Spleen (tissue), 11 donors: ENCODE measurements at regions not wholly inside any gene's neighbourhood (a gene's known extent, or its start where the extent isn't known, plus 50 kb on each side); places are given as distances from the start of the nearest gene placed in this dataset.
"Not testable (repeated sequence)": the region's sequence is repeated elsewhere in the genome, so short reads cannot be mapped to it uniquely, and the experiment has no call there.

ENCODE experiments used
- DNase-seq: peaks from one replicate; pipeline ENCODE4 v3.0.0-alpha.2; 2020
- H3K27ac ChIP-seq, 8 donors: fragments of 200-600 bp; sonication (generic) in 7 of 8; 1 replicate in 4 of 8; 2 replicates in 4 of 8; pipeline versions ENCODE4 v1.5.0 to v1.8.0; 2016 to 2021; ENCODE audit warnings: inconsistent platforms in 4 of 8, mild to moderate bottlenecking in 4 of 8, moderate library complexity in 1 of 8
- H3K27me3 ChIP-seq, 7 donors: fragments of 200-600 bp; sonication (generic) in 6 of 7; replicated peaks in 1 of 7; 1 replicate in 4 of 7; 2 replicates in 3 of 7; pipeline versions ENCODE4 v1.5.0 to v1.8.0; 2016 to 2021; ENCODE audit warnings: inconsistent platforms in 3 of 7, mild to moderate bottlenecking in 1 of 7
- H3K36me3 ChIP-seq, 6 donors: fragments of 200-600 bp; sonication (generic) in 5 of 6; 1 replicate in 4 of 6; 2 replicates in 2 of 6; pipeline versions ENCODE4 v1.5.0 to v1.8.0; 2016 to 2021; ENCODE audit warnings: inconsistent platforms in 2 of 6
- H3K4me1 ChIP-seq, 6 donors: fragments of 200-600 bp; sonication (generic) in 5 of 6; 1 replicate in 3 of 6; 2 replicates in 3 of 6; pipeline versions ENCODE4 v1.5.0 to v1.8.0; 2016 to 2021; ENCODE audit warnings: inconsistent platforms in 3 of 6
- H3K4me3 ChIP-seq, 8 donors: fragments of 200-600 bp; sonication (generic) in 7 of 8; 1 replicate in 4 of 8; 2 replicates in 4 of 8; pipeline versions ENCODE4 v1.5.0 to v1.8.0; 2016 to 2021; ENCODE audit warnings: inconsistent platforms in 4 of 8, mild to moderate bottlenecking in 4 of 8, moderate library complexity in 2 of 8
- H3K9me3 ChIP-seq, 8 donors: fragments of 200-600 bp; sonication (generic) in 7 of 8; 1 replicate in 4 of 8; 2 replicates in 4 of 8; pipeline versions ENCODE4 v1.5.0 to v1.8.0; 2016 to 2021; ENCODE audit warnings: inconsistent platforms in 4 of 8
- POLR2A ChIP-seq, 3 donors: fragments of 450-650 bp; IDR thresholded peaks; one replicate each; pipeline ENCODE4 v1.5.1; 2017; ENCODE audit warnings: antibody characterized with exemption in 3 of 3, mild to moderate bottlenecking in 1 of 3
- POLR2AphosphoS5 ChIP-seq, 3 donors: sonication (generic); formaldehyde crosslinking; IDR thresholded peaks; one replicate each; pipeline ENCODE4 v1.5.1; 2017; ENCODE audit warnings: antibody characterized with exemption in 3 of 3
- WGBS, 5 donors: extraction: QIAGEN DNeasy Blood & Tissue Kit in 3 of 5; methylation state at CpG; one replicate each; pipeline versions ENCODE4 v1.1.5 to v1.1.7; 2013 to 2018; 5-methylcytosine and 5-hydroxymethylcytosine counted together
- intact Hi-C: fragments of 100-400 bp; cut with DNase I; formaldehyde crosslinking; loops from one replicate; pipeline ENCODE4 v1.15.0; 2023; ENCODE audit warnings: low total_unique reads
- TF ChIP-seq, protein P1 (sequence below), 11 experiments: fragments of 200-600 bp in 7 of 11; fragments of 450-650 bp in 4 of 11; sonication (generic) in 4 of 11; IDR thresholded peaks in 8 of 11; conservative IDR thresholded peaks in 3 of 11; 1 replicate in 7 of 11; 2 replicates in 4 of 11; pipeline versions ENCODE4 v1.4.0 to v1.8.0; 2016 to 2021; ENCODE audit warnings: antibody characterized with exemption in 11 of 11, inconsistent platforms in 4 of 11, mild to moderate bottlenecking in 1 of 11
- donor health status: healthy with polysubstance abuse.
- donor health status: DM: no; HTN: no; CAD: no; lungs with moderate emphysema.
- donor health status: DM: no; HTN: no; CAD: no.
- donor health status: Bipolar disorder and iron deficiency.
- donor health status: healthy.
- donor health status: DM: no; HTN: no; CAD: no.
- donor health status: DM: yes; HTN: yes; CAD: no.

DNA sequence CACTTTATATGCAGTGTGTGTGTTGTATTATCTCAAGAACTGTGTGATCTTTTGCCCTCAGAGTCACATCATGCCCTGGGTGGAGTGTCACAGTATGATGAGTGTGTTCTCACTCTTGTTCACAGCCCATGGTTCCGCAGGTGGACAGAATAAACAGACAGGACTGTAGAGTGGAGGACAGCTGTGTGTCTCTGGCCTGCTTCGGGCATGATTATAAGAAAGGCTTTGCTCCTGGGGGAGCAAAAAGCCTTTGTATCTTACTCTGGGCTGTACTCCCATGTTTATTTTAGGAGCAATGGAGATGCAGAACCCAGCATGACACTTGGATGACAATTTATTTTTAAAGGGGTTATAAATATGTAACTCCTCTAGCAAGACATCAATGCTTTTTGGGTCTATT, 371.7 kb upstream of the MEX3C start:
- WGBS, 5 donors, result 75 to 90% (median 78%) methylated on average over 2 of the region's 2 CpGs
- intact Hi-C loops, result no loop called here
- no peaks in the 10 kb centered on the region for H3K9me3 ChIP-seq
- H3K27me3 ChIP-seq, result no peaks in the 10 kb centered on the region
- H3K4me3 ChIP-seq, result no peak overlapping the region
- TF ChIP-seq POLR2A (IDR thresholded peaks at IDR 0.05), result no peak
- no peaks in the 10 kb centered on the region for H3K36me3 ChIP-seq
- H3K27ac ChIP-seq, result no peak overlapping the region
- no peaks in the 10 kb centered on the region for H3K4me1 ChIP-seq
- no peak for DNase-seq

DNA sequence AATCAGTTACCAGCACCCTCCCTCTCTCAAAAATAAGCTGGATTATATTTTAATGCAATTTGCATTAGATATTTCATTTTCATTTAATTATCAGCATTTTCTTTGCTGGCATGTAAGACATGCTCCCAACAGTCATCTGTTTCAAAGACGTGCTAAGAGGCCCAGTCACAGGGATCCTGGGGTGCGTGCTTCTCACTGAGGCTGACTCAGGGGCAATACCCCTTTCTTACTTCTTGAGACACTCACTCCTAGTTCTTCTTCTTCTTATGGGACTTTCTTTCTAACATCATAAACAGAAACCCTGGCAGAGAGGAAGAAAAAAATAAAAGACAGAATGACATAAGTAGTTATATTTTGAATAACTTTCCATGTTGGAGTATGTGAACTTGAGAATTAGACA, 372.1 kb upstream of the MEX3C start:
- TF ChIP-seq, protein P1, sequence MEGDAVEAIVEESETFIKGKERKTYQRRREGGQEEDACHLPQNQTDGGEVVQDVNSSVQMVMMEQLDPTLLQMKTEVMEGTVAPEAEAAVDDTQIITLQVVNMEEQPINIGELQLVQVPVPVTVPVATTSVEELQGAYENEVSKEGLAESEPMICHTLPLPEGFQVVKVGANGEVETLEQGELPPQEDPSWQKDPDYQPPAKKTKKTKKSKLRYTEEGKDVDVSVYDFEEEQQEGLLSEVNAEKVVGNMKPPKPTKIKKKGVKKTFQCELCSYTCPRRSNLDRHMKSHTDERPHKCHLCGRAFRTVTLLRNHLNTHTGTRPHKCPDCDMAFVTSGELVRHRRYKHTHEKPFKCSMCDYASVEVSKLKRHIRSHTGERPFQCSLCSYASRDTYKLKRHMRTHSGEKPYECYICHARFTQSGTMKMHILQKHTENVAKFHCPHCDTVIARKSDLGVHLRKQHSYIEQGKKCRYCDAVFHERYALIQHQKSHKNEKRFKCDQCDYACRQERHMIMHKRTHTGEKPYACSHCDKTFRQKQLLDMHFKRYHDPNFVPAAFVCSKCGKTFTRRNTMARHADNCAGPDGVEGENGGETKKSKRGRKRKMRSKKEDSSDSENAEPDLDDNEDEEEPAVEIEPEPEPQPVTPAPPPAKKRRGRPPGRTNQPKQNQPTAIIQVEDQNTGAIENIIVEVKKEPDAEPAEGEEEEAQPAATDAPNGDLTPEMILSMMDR (IDR thresholded peaks at IDR 0.05 in 8 of 11, conservative IDR thresholded peaks at IDR 0.05 in 3 of 11), result no peak
- TF ChIP-seq POLR2A (IDR thresholded peaks at IDR 0.05), result no peak
- no peak for TF ChIP-seq POLR2AphosphoS5 (IDR thresholded peaks at IDR 0.05)
- 79 to 91% (median 86%) methylated on average over 2 of the region's 2 CpGs for WGBS, 5 donors
- no peaks in the 10 kb centered on the region for H3K36me3 ChIP-seq
- H3K9me3 ChIP-seq, result peaks cover 0 to under 1% (median 0%) of the 10 kb centered on the region in 8 donors
- H3K27ac ChIP-seq, result no peak overlapping the region
- intact Hi-C loops, result no loop called here
- no peaks in the 10 kb centered on the region for H3K4me1 ChIP-seq
- H3K4me3 ChIP-seq, result no peak overlapping the region
- no peak for DNase-seq
- H3K27me3 ChIP-seq, result no peaks in the 10 kb centered on the region

DNA sequence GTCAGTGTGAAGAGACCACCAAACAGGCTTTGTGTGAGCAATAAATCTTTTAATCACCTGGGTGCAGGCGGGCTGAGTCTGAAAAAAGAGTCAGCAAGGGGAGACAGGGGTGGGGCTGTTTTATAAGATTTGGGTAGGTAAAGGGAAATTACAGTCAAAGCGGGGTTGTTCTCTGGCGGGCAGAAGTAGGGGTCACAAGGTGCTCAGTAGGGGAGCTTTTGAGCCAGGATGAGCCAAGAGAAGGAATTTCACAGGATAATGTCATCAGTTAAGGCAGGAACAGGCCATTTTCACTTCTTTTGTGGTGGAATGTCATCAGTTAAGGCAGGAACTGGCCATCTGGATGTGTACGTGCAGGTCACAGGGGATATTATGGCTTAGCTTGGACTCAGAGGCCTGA, 372.6 kb upstream of the MEX3C start:
- H3K9me3 ChIP-seq, H3K27ac ChIP-seq, H3K4me1 ChIP-seq, H3K4me3 ChIP-seq, intact Hi-C loops, H3K27me3 ChIP-seq, DNase-seq, H3K36me3 ChIP-seq: not testable (repeated sequence)
- 68 to 87% (median 82%) methylated on average over 4 of the region's 4 CpGs for WGBS, 5 donors

DNA sequence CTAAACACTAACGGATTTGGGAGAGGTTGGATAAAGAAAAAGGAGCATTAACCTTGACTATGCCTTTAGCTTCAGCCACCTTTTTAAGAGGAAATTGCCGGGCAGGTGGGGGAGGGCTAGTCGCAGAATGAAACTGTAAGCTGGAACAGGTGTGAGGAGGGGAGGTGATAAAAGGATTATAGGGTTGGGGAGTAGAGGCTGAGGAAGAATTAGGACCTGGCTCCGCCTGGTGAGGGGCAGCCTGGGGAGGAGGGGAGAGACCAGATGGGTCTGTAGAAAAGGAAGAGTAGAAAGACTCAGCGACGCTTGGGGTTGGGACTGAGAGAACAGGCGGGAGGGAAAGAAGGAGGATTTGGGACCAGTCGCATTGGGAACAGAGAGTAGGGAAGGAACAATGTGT, 376.4 kb upstream of the MEX3C start:
- 80 to 90% (median 83%) methylated on average over 7 to 8 of the region's 8 CpGs for WGBS, 5 donors
- H3K4me3 ChIP-seq, result not testable (repeated sequence)

DNA sequence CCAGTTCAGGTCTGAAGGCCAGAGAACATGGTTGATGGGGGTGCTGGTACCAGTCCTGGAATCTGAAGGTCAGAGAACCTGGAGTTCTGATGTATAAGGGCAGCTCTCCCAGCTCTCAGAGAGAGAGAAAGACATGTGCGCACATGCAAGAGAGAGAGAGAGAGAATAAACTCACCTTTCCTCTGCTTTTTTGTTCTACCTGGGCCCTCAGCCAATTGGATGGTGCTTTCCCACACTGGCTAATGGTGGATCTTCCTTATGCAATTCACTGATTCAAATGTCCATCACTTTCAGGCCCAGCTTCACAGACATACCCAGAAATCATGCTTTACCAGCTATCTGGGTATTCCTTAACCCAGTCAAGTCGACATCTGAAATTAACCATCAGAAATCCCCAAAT, 377.7 kb upstream of the MEX3C start:
- TF ChIP-seq POLR2A (IDR thresholded peaks at IDR 0.05), result no peak
- TF ChIP-seq, protein P1 (IDR thresholded peaks at IDR 0.05 in 8 of 11, conservative IDR thresholded peaks at IDR 0.05 in 3 of 11), result no peak
- intact Hi-C loops, result no loop called here
- 82 to 90% (median 84%) methylated on average over 2 of the region's 2 CpGs for WGBS, 5 donors

More for the DNA sequence above, 376.4 kb upstream of the MEX3C start:
- DNase-seq, H3K4me1 ChIP-seq, intact Hi-C loops, H3K27me3 ChIP-seq, H3K27ac ChIP-seq, H3K36me3 ChIP-seq: not testable (repeated sequence)
- peaks cover 0 to 30% (median 9%) of the 10 kb centered on the region in 8 donors for H3K9me3 ChIP-seq

DNA sequence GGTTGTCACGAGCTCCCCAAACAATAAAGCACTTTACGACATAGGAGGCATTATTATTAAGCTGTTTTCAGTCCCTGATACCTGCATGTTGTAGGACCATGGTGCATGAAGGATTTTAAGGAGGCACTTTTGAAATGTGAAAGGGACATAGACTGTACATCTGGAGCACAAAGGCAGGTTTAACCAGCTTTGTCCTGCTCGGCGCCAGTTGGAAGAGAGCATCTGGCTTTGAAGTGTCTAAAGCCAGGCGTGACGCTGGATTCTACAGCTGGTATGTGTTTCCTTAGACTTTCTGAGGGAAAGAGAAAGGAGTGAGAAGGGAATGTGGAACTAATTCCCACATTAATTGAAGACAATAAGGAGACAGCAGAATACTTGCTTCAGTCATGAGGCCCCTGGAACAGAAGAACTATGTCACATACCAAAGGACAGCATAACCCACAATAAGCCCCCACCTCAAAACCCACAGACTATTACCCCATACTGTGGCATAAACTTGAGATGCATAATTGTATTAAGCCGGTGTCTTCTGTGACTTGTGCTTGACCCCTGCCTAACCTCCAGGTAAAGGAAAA, 381.0 kb upstream of the MEX3C start:
- Histone ChIP-seq H3K9me3 (peaks cover 0 to 30% (median 9%) of the 10 kb centered on the region in 8 donors), H3K36me3 (no peaks in the 10 kb centered on the region), H3K27me3 (no peaks in the 10 kb centered on the region), H3K27ac (no peak overlapping the region), H3K4me1 (no peaks in the 10 kb centered on the region), H3K4me3 (no peak overlapping the region)
- TF ChIP-seq, protein P1 (IDR thresholded peaks at IDR 0.05 in 8 of 11, conservative IDR thresholded peaks at IDR 0.05 in 3 of 11), result no peak
- no peak for TF ChIP-seq POLR2A (IDR thresholded peaks at IDR 0.05)
- no peak for TF ChIP-seq POLR2AphosphoS5 (IDR thresholded peaks at IDR 0.05)
- WGBS, 5 donors, result 86 to 93% (median 90%) methylated on average over 7 of the region's 7 CpGs
- DNase-seq, result no peak
- intact Hi-C loops, result no loop called here

More for the DNA sequence above, 377.7 kb upstream of the MEX3C start:
- Histone ChIP-seq H3K27me3 (no peaks in the 10 kb centered on the region), H3K9me3 (peaks cover 0 to 30% (median 9%) of the 10 kb centered on the region in 8 donors), H3K4me3 (no peak overlapping the region), H3K27ac (no peak overlapping the region), H3K36me3 (no peaks in the 10 kb centered on the region), H3K4me1 (no peaks in the 10 kb centered on the region)
- DNase-seq, result no peak
